Thymus (tissue), 11 donors: ENCODE measurements at regions not wholly inside any gene's neighbourhood (a gene's known extent, or its start where the extent isn't known, plus 50 kb on each side); places are given as distances from the start of the nearest gene placed in this dataset.

Experiments used
- DNase-seq, 9 donors: peaks; one replicate each; pipeline ENCODE4 v3.0.0-alpha.2; 2013; ENCODE audit warnings: low spot score in 9 of 9, low read depth in 6 of 9, missing footprints in 1 of 9
- H3K27ac ChIP-seq, 2 donors: one replicate each; pipeline ENCODE4 v1.5.1; 2013; ENCODE audit warnings: control low read depth in 1 of 2, low read depth in 1 of 2, low read length in 1 of 2, mild to moderate bottlenecking in 1 of 2, moderate library complexity in 1 of 2
- H3K27me3 ChIP-seq, 2 donors: one replicate each; pipeline ENCODE4 v1.5.1; 2013; ENCODE audit warnings: low read length in 1 of 2; ENCODE audit not compliant: control insufficient read depth in 2 of 2, insufficient read depth in 1 of 2
- H3K36me3 ChIP-seq, 2 donors: one replicate each; pipeline ENCODE4 v1.5.1; 2013; ENCODE audit warnings: low read length in 1 of 2, mild to moderate bottlenecking in 1 of 2, moderate library complexity in 1 of 2; ENCODE audit not compliant: control insufficient read depth in 2 of 2, insufficient read depth in 2 of 2
- H3K4me1 ChIP-seq, 2 donors: one replicate each; pipeline ENCODE4 v1.5.1; 2013; ENCODE audit warnings: low read length in 2 of 2; ENCODE audit not compliant: control insufficient read depth in 2 of 2, insufficient read depth in 2 of 2
- H3K4me3 ChIP-seq, 2 donors: one replicate each; pipeline ENCODE4 v1.5.1; 2013; ENCODE audit warnings: low read length in 2 of 2, control low read depth in 1 of 2, mild to moderate bottlenecking in 1 of 2
- H3K9me3 ChIP-seq, 2 donors: one replicate each; pipeline ENCODE4 v1.5.1; 2013; ENCODE audit warnings: low read length in 1 of 2, mild to moderate bottlenecking in 1 of 2; ENCODE audit not compliant: control insufficient read depth in 2 of 2, insufficient read depth in 1 of 2
- WGBS: extraction: QIAGEN DNeasy Blood & Tissue Kit; methylation state at CpG from one replicate; pipeline ENCODE4 v1.1.7; 2013; 5-methylcytosine and 5-hydroxymethylcytosine counted together
- donor health status: healthy.

DNA sequence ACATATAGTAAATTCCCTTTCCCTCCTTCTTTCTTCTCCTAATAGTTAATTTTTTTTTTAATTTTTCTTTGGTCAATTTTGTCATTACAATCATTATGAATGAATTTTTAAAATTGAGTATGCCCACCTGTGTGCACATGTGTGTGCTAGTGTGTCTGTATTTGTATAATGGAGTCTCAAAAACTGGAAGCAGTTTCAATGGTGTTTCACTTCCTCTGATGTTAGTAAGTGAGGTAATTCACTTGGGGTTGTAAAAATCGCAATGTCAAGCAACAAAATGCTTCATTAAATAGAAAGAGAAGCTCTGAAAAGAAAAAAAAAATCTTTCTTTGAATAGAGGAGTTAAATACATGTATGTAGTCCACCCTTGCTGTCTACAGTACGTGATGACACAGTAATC, 1467.6 kb upstream of the NUDT12 start:
- Histone ChIP-seq H3K9me3 (no peaks in the 10 kb centered on the region), H3K27me3 (no peaks in the 10 kb centered on the region), H3K27ac (no peak overlapping the region), H3K4me3 (no peak overlapping the region), H3K4me1 (no peaks in the 10 kb centered on the region), H3K36me3 (no peaks in the 10 kb centered on the region)
- WGBS: 74% methylated on average over 2 of the region's 2 CpGs
- DNase-seq: no peak

DNA sequence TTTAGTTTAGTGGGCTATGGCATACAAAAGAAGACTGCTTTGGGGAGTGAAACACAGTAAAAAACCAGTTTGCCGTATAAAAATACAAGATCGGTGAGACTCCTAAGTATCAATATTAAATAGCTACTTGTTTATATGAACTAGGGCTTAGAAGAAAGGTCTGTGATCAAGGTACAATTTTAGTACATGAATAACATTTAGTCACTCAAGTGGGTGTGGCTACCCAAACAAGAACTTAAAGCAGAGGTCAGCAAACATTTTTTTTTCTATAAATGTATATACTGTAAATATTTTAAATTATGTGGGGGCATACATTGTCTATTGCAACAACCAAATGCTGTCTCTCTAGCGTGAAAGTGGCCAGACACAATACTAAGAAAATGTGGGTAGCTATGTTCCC, 1452.5 kb upstream of the NUDT12 start:
- Histone ChIP-seq H3K4me1 (no peaks in the 10 kb centered on the region), H3K9me3 (no peaks in the 10 kb centered on the region), H3K27ac (no peak overlapping the region), H3K27me3 (no peaks in the 10 kb centered on the region), H3K36me3 (no peaks in the 10 kb centered on the region), H3K4me3 (no peak overlapping the region)
- 97% methylated on average over 3 of the region's 3 CpGs for WGBS
- no peak for DNase-seq

DNA sequence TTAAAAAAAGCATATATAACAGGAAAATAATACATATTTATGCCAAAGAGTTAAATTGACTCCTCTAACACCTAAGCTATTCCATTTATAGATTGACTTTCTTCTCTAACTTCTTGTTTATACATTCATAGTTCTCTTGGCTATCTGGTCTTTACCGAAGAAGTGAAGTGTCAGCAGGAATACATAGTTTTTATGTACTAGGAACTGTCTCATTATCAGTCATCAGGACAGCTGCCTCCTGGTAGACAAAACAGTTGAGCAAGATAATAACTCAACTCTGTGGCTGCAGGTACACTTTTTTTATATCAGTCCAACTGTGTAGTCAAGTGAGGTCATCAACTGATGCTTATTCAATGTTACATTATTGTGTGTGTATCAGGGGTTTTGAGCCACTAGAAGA, 1436.0 kb upstream of the NUDT12 start:
- Histone ChIP-seq H3K27ac (no peak overlapping the region), H3K4me3 (no peak overlapping the region), H3K36me3 (no peaks in the 10 kb centered on the region), H3K9me3 (no peaks in the 10 kb centered on the region), H3K27me3 (no peaks in the 10 kb centered on the region), H3K4me1 (no peaks in the 10 kb centered on the region)
- WGBS: 93% methylated on average over 1 of the region's 1 CpG
- DNase-seq: no peak

DNA sequence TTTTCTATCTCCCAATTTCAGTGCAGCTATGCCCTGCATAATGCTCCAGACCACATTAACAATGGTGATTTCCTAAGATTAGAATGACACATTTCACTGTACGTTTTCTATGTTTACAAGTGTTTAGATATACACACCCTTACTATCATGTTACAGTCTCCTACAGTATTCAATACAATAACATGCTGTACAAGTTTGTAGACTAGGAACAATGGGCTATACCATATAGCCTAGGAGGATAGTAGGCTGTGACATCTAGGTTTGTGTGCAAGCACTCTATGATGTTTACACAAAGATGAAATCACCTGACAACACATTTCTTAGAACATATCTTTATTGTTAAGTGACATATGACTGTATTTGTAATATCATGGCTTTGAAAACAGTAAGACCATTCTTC, 1435.6 kb upstream of the NUDT12 start:
- Histone ChIP-seq H3K9me3 (no peaks in the 10 kb centered on the region), H3K4me3 (no peak overlapping the region), H3K27me3 (no peaks in the 10 kb centered on the region), H3K4me1 (no peaks in the 10 kb centered on the region), H3K27ac (no peak overlapping the region), H3K36me3 (no peaks in the 10 kb centered on the region)
- 83% methylated on average over 1 of the region's 1 CpG for WGBS
- DNase-seq: no peak

DNA sequence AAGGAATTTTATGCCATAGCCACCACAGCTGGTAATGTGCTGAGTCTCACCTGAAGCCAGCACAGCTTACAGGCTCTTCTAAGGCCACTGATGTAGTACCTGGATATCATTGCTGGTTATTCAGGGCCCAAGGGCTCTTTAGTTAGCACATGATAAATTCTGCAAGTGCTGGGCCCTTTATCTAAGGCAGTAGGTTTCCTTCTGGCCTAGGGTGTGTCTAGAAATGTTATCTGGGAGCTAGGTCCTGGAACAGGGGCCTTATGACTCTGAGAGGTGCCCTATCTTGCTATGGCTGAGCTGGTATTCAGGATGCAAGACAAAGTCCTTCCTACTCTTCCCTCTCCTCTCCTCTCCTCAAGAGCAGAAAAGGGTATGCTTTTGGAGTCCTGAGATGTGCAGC, 1424.5 kb upstream of the NUDT12 start:
- Histone ChIP-seq H3K4me3 (no peak overlapping the region), H3K4me1 (no peaks in the 10 kb centered on the region), H3K27me3 (no peaks in the 10 kb centered on the region), H3K9me3 (peaks cover 1 to 14% of the 10 kb centered on the region in 2 donors), H3K36me3 (no peaks in the 10 kb centered on the region), H3K27ac (no peak overlapping the region)
- no peak for DNase-seq

DNA sequence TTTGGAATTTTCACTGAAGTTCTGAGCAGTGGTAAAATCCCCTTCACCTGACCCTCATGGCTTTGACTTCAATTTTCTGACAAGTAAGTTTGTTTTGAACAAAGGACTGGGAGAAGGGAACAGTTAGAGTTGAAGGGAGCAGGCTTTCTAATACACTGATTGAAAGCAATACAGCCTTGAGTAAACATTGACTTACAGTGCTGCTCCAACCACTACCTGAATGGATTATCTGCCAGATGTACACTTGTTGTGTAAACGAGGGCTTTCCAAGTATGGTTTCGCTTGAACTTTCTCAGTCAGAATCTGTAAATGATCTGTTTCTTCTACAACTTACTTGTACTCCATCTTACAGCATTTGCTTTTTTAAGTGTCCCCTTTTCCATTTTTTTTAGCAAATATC, 1414.9 kb upstream of the NUDT12 start:
- H3K4me1 ChIP-seq: no peaks in the 10 kb centered on the region
- WGBS: 87% methylated on average over 2 of the region's 2 CpGs
- no peak overlapping the region for H3K27ac ChIP-seq
- DNase-seq: peak in 1 of 9 donors; percentile 9
- no peaks in the 10 kb centered on the region for H3K27me3 ChIP-seq
- no peaks in the 10 kb centered on the region for H3K9me3 ChIP-seq
- H3K4me3 ChIP-seq: no peak overlapping the region
- H3K36me3 ChIP-seq: no peaks in the 10 kb centered on the region

DNA sequence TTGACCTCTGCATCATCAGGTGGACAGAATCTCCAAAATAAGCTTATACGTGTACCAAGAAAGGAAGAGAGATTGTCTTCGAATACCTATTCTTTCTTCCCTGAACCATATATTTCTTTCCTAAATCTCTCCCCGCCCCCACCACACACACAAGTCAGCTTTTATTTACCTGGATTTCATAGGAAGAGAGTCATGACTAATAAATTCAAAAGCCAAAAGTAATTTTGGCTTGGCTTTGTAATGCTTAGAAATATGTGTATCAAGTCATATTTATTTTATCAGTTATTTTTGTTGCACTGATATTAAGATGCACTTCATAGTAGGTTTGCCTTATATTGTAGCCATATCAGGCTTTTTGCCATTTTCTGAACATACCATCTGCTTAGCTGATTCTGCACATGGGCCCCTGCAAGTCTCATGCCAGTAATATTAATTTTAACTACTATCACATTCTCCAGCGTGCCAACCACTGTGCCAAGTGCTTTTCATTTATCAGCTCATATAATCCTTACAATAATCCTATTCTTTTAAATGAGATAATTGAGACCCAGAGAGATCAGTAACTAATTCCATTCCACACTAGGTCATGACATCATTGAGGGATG, 1405.3 kb upstream of the NUDT12 start:
- H3K36me3 ChIP-seq: no peaks in the 10 kb centered on the region
- no peak for DNase-seq
- peaks cover 0 to 2% of the 10 kb centered on the region in 2 donors for H3K9me3 ChIP-seq
- no peaks in the 10 kb centered on the region for H3K4me1 ChIP-seq
- WGBS: 92% methylated on average over 4 of the region's 4 CpGs
- no peaks in the 10 kb centered on the region for H3K27me3 ChIP-seq
- H3K4me3 ChIP-seq: no peak overlapping the region
- no peak overlapping the region for H3K27ac ChIP-seq

DNA sequence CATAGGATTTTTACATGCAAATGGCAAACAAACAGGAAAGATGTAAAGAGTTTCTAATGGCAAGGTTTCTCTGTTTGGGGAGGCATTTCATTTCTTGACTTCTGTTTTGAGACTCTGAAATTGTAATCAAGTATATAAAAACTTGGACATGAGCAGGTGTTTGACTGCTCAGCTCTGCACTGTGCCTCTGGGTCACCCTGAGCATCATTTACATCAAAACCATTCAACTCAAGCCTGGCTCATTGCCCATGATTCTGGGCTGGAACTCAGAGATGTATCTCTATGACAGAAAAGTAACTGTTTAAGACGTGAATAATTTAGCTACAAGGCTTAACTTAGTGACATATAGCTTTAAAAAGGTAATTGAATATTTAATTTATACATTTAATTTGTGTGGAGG, 1402.4 kb upstream of the NUDT12 start:
- H3K9me3 ChIP-seq: peaks cover 0 to 1% of the 10 kb centered on the region in 2 donors
- H3K4me1 ChIP-seq: no peaks in the 10 kb centered on the region
- WGBS: 92% methylated on average over 1 of the region's 1 CpG
- no peak for DNase-seq
- H3K36me3 ChIP-seq: no peaks in the 10 kb centered on the region
- H3K27me3 ChIP-seq: no peaks in the 10 kb centered on the region
- no peak overlapping the region for H3K4me3 ChIP-seq
- H3K27ac ChIP-seq: no peak overlapping the region

DNA sequence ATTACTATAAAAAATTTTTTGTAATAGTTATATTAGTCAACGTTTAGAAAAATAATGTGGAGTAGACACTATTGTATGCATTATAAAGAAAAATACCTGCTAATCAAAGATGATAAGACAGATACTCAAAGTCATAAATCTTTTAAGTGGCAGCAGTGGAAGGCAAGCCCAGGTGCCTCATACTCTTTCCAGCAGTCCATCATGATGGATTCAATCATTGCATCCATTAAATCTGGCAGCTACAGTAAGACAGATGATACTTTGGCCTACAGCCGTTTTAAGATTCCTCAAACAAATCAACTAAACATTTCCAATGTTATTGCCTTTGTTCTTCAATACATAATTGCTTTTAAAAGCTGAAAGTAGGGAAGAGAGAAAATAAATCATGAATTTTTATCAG, 1392.9 kb upstream of the NUDT12 start:
- Histone ChIP-seq H3K36me3 (no peaks in the 10 kb centered on the region), H3K4me3 (no peak overlapping the region), H3K27me3 (no peaks in the 10 kb centered on the region), H3K4me1 (no peaks in the 10 kb centered on the region), H3K27ac (no peak overlapping the region), H3K9me3 (peaks cover 0 to 12% of the 10 kb centered on the region in 2 donors)
- WGBS: 89% methylated on average over 2 of the region's 2 CpGs
- no peak for DNase-seq

DNA sequence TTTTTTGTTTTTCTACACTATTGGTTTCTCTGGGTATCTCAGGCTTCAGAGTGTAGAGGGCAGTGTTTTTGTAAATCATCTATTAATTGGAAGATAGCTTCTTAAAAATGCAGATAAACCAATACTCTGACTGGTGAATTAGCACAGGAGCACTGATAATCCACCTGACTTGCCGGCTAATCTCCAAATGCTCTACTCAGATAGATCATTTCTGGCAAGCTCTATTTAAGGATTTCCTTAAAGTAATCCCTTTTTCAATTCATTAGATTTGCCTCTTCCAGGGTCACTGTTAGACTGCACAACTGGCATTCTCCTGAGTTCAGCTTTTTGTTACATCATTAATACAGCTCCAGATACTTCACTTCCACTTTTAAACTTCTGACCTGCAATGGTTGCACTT, 1390.3 kb upstream of the NUDT12 start:
- Histone ChIP-seq H3K36me3 (no peaks in the 10 kb centered on the region), H3K4me3 (no peak overlapping the region), H3K9me3 (peaks cover 0 to 12% of the 10 kb centered on the region in 2 donors), H3K4me1 (no peaks in the 10 kb centered on the region), H3K27me3 (no peaks in the 10 kb centered on the region), H3K27ac (no peak overlapping the region)
- DNase-seq: no peak
- 97% methylated on average over 1 of the region's 1 CpG for WGBS
